OCI-LY7 (cell line): ENCODE measurements at regions not wholly inside any gene's neighbourhood (a gene's known extent, or its start where the extent isn't known, plus 50 kb on each side); places are given as distances from the start of the nearest gene placed in this dataset.

Experiments
- BruUV-seq: library from RNA; stranded (reverse); fragments of 400-500 nt; replicated peaks from 2 replicates; lab custom pipeline; 2021; lab: Mats Ljungman, UMichigan
- CTCF ChIA-PET: fragments of 300-600 bp; sonication (Branson Sonifier 250); formaldehyde crosslinking; loops from one replicate; lab custom pipeline; 2022; ENCODE audit warnings: antibody characterized with exemption; ENCODE audit not compliant: unreplicated experiment; lab: Charles Lee
- POLR2A ChIA-PET: fragments of 300-600 bp; sonication (Branson Sonifier 250); formaldehyde crosslinking; loops from one replicate; lab custom pipeline; 2022; ENCODE audit warnings: antibody characterized with exemption; lab: Charles Lee
- DNase-seq: peaks from one replicate; pipeline ENCODE4 v3.0.0-alpha.2; 2015; ENCODE audit warnings: low spot score
- H2AFZ ChIP-seq: fragments of 200-600 bp; sonication (generic), shearing (Covaris generic); 2 replicates; pipeline ENCODE4 v1.6.1; 2014; ENCODE audit warnings: mild to moderate bottlenecking, antibody characterized with exemption, low read length, moderate library complexity
- H3K27ac ChIP-seq: fragments of 200-600 bp; sonication (generic); 2 replicates; pipeline ENCODE4 v1.5.1; 2014; ENCODE audit warnings: mixed run types, low read depth, mild to moderate bottlenecking, moderate library complexity, low read length, inconsistent platforms; ENCODE audit not compliant: poor library complexity, severe bottlenecking
- H3K36me3 ChIP-seq: fragments of 200-600 bp; sonication (generic); 2 replicates; pipeline ENCODE4 v1.6.1; 2014; ENCODE audit warnings: mild to moderate bottlenecking, antibody characterized with exemption, low read length, moderate library complexity, mixed read lengths; ENCODE audit not compliant: insufficient read depth
- H3K4me1 ChIP-seq: fragments of 200-600 bp; sonication (generic); 2 replicates; pipeline ENCODE4 v1.5.1; 2014; ENCODE audit warnings: mild to moderate bottlenecking, low read length; ENCODE audit not compliant: insufficient read depth, poor library complexity, severe bottlenecking
- H3K4me2 ChIP-seq: fragments of 200-600 bp; sonication (generic); 2 replicates; pipeline ENCODE4 v1.6.1; 2014; ENCODE audit warnings: mild to moderate bottlenecking, low read length
- H3K4me3 ChIP-seq: fragments of 200-600 bp; sonication (generic); 2 replicates; pipeline ENCODE4 v1.5.1; 2014; ENCODE audit warnings: mild to moderate bottlenecking, low read depth, low read length; ENCODE audit not compliant: poor library complexity, severe bottlenecking
- H3K79me2 ChIP-seq: fragments of 200-600 bp; sonication (generic); 2 replicates; pipeline ENCODE4 v1.6.1; 2016; ENCODE audit warnings: low read depth, mild to moderate bottlenecking, low read length, moderate library complexity, mixed read lengths; ENCODE audit not compliant: insufficient read depth
- H3K9me2 ChIP-seq: fragments of 200-600 bp; sonication (generic); 2 replicates; pipeline ENCODE4 v1.6.1; 2016; ENCODE audit warnings: mild to moderate bottlenecking, low read length, mixed read lengths; ENCODE audit not compliant: insufficient read depth
- H3K9me3 ChIP-seq: fragments of 200-600 bp; sonication (generic); 2 replicates; pipeline ENCODE4 v1.6.1; 2014; ENCODE audit warnings: mild to moderate bottlenecking, mixed run types, low read length, mixed read lengths
- H4K20me1 ChIP-seq: fragments of 200-600 bp; sonication (generic); 2 replicates; pipeline ENCODE4 v1.6.1; 2014; ENCODE audit warnings: mild to moderate bottlenecking, antibody characterized with exemption, low read length, moderate library complexity, mixed read lengths; ENCODE audit not compliant: insufficient read depth
- CTCF ChIP-seq: fragments of 200-600 bp; sonication (generic); conservative IDR thresholded peaks from 2 replicates; pipeline ENCODE4 v1.5.1; 2014; ENCODE audit warnings: mild to moderate bottlenecking, antibody characterized with exemption, low read length, moderate library complexity, mixed read lengths
- EZH2phosphoT487 ChIP-seq: fragments of 200-600 bp; sonication (generic); IDR thresholded peaks from 2 replicates; pipeline ENCODE4 v1.6.1; 2018; ENCODE audit warnings: low read depth, borderline replicate concordance, mild to moderate bottlenecking, mixed run types, antibody characterized with exemption, low read length, moderate library complexity, mixed read lengths
- intact Hi-C: fragments of 100-400 bp; cut with micrococcal nuclease; formaldehyde crosslinking; loops from one replicate; pipeline ENCODE4 v1.10.0; 2022; ENCODE audit not compliant: unreplicated experiment

GRCh38 chr2:150142561-150142960, 344.9 kb downstream of the RND3 start:
- Histone ChIP-seq H3K36me3 (no peaks in the 10 kb centered on the region), H2AFZ (no peak overlapping the region), H3K9me3 (no peaks in the 10 kb centered on the region), H3K9me2 (no peaks in the 10 kb centered on the region), H3K79me2 (no peaks in the 10 kb centered on the region), H4K20me1 (no peaks in the 10 kb centered on the region), H3K27ac (no peak overlapping the region), H3K4me1 (no peaks in the 10 kb centered on the region), H3K4me3 (no peak overlapping the region), H3K4me2 (no peak overlapping the region)
- no TSS peak for BruUV-seq
- ChIA-PET POLR2A (interaction anchor here (1.2 kb wide), 1 partner anchor 15 kb away, joined by 3 read pairs; no protein-coding TSS in a partner anchor), CTCF (no interaction called here)
- TF ChIP-seq EZH2phosphoT487 (no peak), CTCF (no peak)
- no peak for DNase-seq
- intact Hi-C loops: no loop called here

DNA sequence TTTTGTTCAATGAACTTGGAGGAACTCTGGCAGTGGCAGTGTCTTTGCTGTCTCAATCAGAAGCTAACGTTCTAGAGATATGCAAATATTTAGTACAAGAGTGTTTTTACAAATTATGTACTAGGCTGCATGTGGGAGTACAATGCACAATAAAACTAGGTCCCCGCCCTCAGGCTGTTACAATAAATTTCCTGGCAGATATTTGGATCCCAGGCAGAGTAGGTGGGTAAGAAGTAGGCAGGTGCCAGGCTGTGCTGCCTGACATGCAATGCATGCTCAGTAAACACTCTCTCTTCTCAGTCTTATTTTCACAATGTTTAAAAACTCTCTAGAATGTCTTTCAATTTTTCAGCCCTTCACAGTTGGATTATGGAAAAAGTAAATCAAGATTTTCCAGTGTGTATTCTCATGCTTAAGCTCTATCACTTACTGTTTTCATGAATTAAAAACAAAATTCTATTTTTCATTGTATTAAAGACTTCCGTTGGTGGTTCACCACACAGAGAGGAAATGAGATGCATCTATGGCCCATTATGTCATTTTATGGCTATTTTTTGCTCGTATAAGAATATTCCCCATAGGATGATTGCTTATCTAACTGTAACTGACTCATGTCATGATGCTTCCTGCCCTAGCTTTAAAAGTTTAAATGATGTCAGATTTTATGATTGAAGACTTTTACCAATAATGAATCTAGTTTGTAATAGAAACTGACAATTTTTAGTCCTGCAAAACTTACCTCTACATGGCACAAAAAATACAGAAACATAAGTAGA, 346.1 kb downstream of the RND3 start:
- no TSS peak for BruUV-seq
- intact Hi-C loops: no loop called here
- TF ChIP-seq EZH2phosphoT487: no peak
- TF ChIP-seq CTCF: no peak
- no peak overlapping the region for H3K4me3 ChIP-seq
- H3K9me2 ChIP-seq: no peaks in the 10 kb centered on the region
- H2AFZ ChIP-seq: no peak overlapping the region
- no peaks in the 10 kb centered on the region for H3K79me2 ChIP-seq
- no peaks in the 10 kb centered on the region for H3K9me3 ChIP-seq
- ChIA-PET CTCF (no interaction called here), POLR2A (interaction anchor here (0.6 to 1.0 kb wide), 5 partner anchors 14 to 1545 kb away, joined by 3 to 4 read pairs (median 3); no protein-coding TSS in a partner anchor)
- no peak overlapping the region for H3K4me2 ChIP-seq
- no peak overlapping the region for H3K27ac ChIP-seq
- H3K36me3 ChIP-seq: no peaks in the 10 kb centered on the region
- no peaks in the 10 kb centered on the region for H3K4me1 ChIP-seq
- DNase-seq: no peak
- no peaks in the 10 kb centered on the region for H4K20me1 ChIP-seq

DNA sequence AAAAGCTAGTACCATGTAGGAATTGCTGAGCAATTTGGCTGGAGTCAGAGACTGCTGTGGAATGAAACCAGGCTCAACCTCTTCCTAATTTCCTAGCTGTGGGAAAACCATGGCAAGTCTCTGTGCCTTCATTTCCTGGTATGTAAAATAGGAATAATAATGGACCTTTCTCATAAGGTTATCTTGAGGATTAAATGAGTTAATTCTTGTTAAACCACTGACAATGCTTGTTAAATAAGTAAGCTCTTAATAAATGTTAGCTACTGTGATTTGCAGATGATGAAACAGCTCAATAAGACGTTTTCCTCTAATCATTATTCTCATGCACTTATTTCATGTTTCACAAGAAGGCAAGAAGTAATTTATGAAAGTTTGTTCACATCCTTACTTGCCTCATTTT, 346.7 kb downstream of the RND3 start:
- POLR2A ChIA-PET: interaction anchor here (0.6 to 1.0 kb wide), 7 partner anchors 13 to 1544 kb away, joined by 3 to 4 read pairs (median 3); no protein-coding TSS in a partner anchor

More for the DNA sequence above, 346.7 kb downstream of the RND3 start:
- no peaks in the 10 kb centered on the region for H3K36me3 ChIP-seq
- H4K20me1 ChIP-seq: no peaks in the 10 kb centered on the region
- intact Hi-C loops: no loop called here
- no peak for TF ChIP-seq CTCF
- TF ChIP-seq EZH2phosphoT487: no peak
- no peak for DNase-seq
- H3K9me2 ChIP-seq: no peaks in the 10 kb centered on the region
- H3K4me2 ChIP-seq: no peak overlapping the region
- H3K9me3 ChIP-seq: no peaks in the 10 kb centered on the region
- H3K79me2 ChIP-seq: no peaks in the 10 kb centered on the region
- CTCF ChIA-PET: no interaction called here
- no peaks in the 10 kb centered on the region for H3K4me1 ChIP-seq
- no TSS peak for BruUV-seq
- no peak overlapping the region for H2AFZ ChIP-seq
- H3K27ac ChIP-seq: no peak overlapping the region
- no peak overlapping the region for H3K4me3 ChIP-seq
